WTC11 (cell line): ENCODE measurements at regions not wholly inside any gene's neighbourhood (a gene's known extent, or its start where the extent isn't known, plus 50 kb on each side); places are given as distances from the start of the nearest gene placed in this dataset.

Source experiments
- ATAC-seq: fragments of 200-7000 bp; cut with Tn5 transposase; 2 replicates; pipeline ENCODE4 v1.10.0; 2021; ENCODE audit warnings: mild to moderate bottlenecking, moderate library complexity
- CTCF ChIA-PET: fragments of 300-600 bp; sonication (Branson Sonifier 250); formaldehyde crosslinking; loops from one replicate; lab custom pipeline; 2021; ENCODE audit warnings: antibody characterized with exemption; lab: Charles Lee
- POLR2A ChIA-PET: fragments of 350-600 bp; sonication (Branson Sonifier 250); formaldehyde crosslinking; loops from one replicate; lab custom pipeline; 2021; ENCODE audit warnings: antibody characterized with exemption; lab: Charles Lee
- DNase-seq: peaks from one replicate; pipeline ENCODE4 v3.0.0; 2021; ENCODE audit warnings: low spot score
- H3K27ac Mint-ChIP-seq: 2 replicates; pipeline ENCODE4 v1.8.0; 2021; ENCODE audit warnings: mixed read lengths
- H3K27me3 Mint-ChIP-seq: 2 replicates; pipeline ENCODE4 v1.8.0; 2021; ENCODE audit warnings: low read depth, mild to moderate bottlenecking, moderate library complexity, mixed read lengths
- H3K36me3 Mint-ChIP-seq: 2 replicates; pipeline ENCODE4 v1.8.0; 2021; ENCODE audit warnings: mixed read lengths
- H3K4me1 Mint-ChIP-seq: 2 replicates; pipeline ENCODE4 v1.8.0; 2022; ENCODE audit warnings: mixed read lengths
- H3K4me3 Mint-ChIP-seq: 2 replicates; pipeline ENCODE4 v1.8.0; 2021; ENCODE audit warnings: mild to moderate bottlenecking, moderate library complexity, mixed read lengths
- H3K9me3 Mint-ChIP-seq: 2 replicates; pipeline ENCODE4 v1.8.0; 2021; ENCODE audit warnings: mixed read lengths
- FOXJ3 ChIP-seq: sonication (generic); formaldehyde crosslinking; IDR thresholded peaks from 2 replicates; pipeline ENCODE4 v1.9.0; 2021; ENCODE audit warnings: missing genetic modification reagents, mild to moderate bottlenecking, borderline replicate concordance
- GABPB1 ChIP-seq: sonication (generic); formaldehyde crosslinking; IDR thresholded peaks from 2 replicates; pipeline ENCODE4 v1.8.1; 2023; ENCODE audit warnings: mild to moderate bottlenecking, missing genetic modification reagents
- JUN ChIP-seq: sonication (generic); formaldehyde crosslinking; IDR thresholded peaks from 2 replicates; pipeline ENCODE4 v1.8.0; 2023; ENCODE audit warnings: mild to moderate bottlenecking, missing genetic modification reagents
- MXD4 ChIP-seq: fragments of 250-450 bp; sonication (Bioruptor Pico); IDR thresholded peaks from 2 replicates; pipeline ENCODE4 v1.8.0; 2021; ENCODE audit warnings: mild to moderate bottlenecking, moderate library complexity, borderline replicate concordance
- NR1H2 ChIP-seq: sonication (generic); formaldehyde crosslinking; IDR thresholded peaks from 2 replicates; pipeline ENCODE4 v1.9.0; 2021; ENCODE audit warnings: mild to moderate bottlenecking, moderate library complexity, missing genetic modification reagents
- PRDM15 ChIP-seq: sonication (generic); formaldehyde crosslinking; IDR thresholded peaks from 2 replicates; pipeline ENCODE4 v1.8.0; 2022; ENCODE audit warnings: missing genetic modification reagents
- SMAD3 ChIP-seq: sonication (generic); formaldehyde crosslinking; IDR thresholded peaks from 2 replicates; pipeline ENCODE4 v1.8.0; 2022; ENCODE audit warnings: missing genetic modification reagents, mild to moderate bottlenecking, borderline replicate concordance
- SOX15 ChIP-seq: fragments of 250-450 bp; sonication (Bioruptor Pico); IDR thresholded peaks from 2 replicates; pipeline ENCODE4 v1.9.0; 2021; ENCODE audit warnings: mild to moderate bottlenecking
- ZMAT4 ChIP-seq: fragments of 250-450 bp; sonication (Bioruptor Pico); IDR thresholded peaks from 2 replicates; pipeline ENCODE4 v1.9.0; 2021; ENCODE audit warnings: mild to moderate bottlenecking
- ZNF263 ChIP-seq: sonication (generic); formaldehyde crosslinking; IDR thresholded peaks from 2 replicates; pipeline ENCODE4 v1.8.1; 2022; ENCODE audit warnings: low read depth, mild to moderate bottlenecking, moderate library complexity, missing genetic modification reagents
- ZNF423 ChIP-seq: fragments of 250-450 bp; sonication (Bioruptor Pico); IDR thresholded peaks from 2 replicates; pipeline ENCODE4 v2.1.2; 2022; ENCODE audit warnings: mild to moderate bottlenecking, moderate library complexity
- ZSCAN18 ChIP-seq: fragments of 250-450 bp; sonication (Bioruptor Pico); IDR thresholded peaks from 2 replicates; pipeline ENCODE4 v2.1.2; 2022; ENCODE audit warnings: mild to moderate bottlenecking, moderate library complexity
- TF ChIP-seq, protein P1 (sequence below): sonication (generic); formaldehyde crosslinking; IDR thresholded peaks from 2 replicates; pipeline ENCODE4 v1.8.1; 2022; ENCODE audit warnings: low read depth, missing genetic modification reagents, borderline replicate concordance
- TF ChIP-seq, protein P2 (sequence below): sonication (generic); formaldehyde crosslinking; IDR thresholded peaks from 2 replicates; pipeline ENCODE4 v1.8.0; 2022; ENCODE audit warnings: mild to moderate bottlenecking, missing genetic modification reagents
- TF ChIP-seq, protein P3 (sequence below): fragments of 250-450 bp; sonication (Bioruptor Pico); IDR thresholded peaks from 2 replicates; pipeline ENCODE4 v1.9.0; 2021; ENCODE audit warnings: mild to moderate bottlenecking, borderline replicate concordance
- TF ChIP-seq, protein P4 (sequence below): sonication (generic); formaldehyde crosslinking; IDR thresholded peaks from 2 replicates; pipeline ENCODE4 v1.8.1; 2023; ENCODE audit warnings: mild to moderate bottlenecking, missing genetic modification reagents
- TF ChIP-seq, protein P5 (sequence below): fragments of 250-450 bp; sonication (Bioruptor Pico); conservative IDR thresholded peaks from 2 replicates; pipeline ENCODE4 v1.9.0; 2021; ENCODE audit warnings: mild to moderate bottlenecking

- H3K27me3 Mint-ChIP-seq, result peaks cover 5% of the 10 kb centered on the region; the same call in 1 of the 2 replicates
- TF ChIP-seq, protein P1, sequence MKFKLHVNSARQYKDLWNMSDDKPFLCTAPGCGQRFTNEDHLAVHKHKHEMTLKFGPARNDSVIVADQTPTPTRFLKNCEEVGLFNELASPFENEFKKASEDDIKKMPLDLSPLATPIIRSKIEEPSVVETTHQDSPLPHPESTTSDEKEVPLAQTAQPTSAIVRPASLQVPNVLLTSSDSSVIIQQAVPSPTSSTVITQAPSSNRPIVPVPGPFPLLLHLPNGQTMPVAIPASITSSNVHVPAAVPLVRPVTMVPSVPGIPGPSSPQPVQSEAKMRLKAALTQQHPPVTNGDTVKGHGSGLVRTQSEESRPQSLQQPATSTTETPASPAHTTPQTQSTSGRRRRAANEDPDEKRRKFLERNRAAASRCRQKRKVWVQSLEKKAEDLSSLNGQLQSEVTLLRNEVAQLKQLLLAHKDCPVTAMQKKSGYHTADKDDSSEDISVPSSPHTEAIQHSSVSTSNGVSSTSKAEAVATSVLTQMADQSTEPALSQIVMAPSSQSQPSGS (CRISPR knock-in tag), result no peak
- TF ChIP-seq, protein P2, sequence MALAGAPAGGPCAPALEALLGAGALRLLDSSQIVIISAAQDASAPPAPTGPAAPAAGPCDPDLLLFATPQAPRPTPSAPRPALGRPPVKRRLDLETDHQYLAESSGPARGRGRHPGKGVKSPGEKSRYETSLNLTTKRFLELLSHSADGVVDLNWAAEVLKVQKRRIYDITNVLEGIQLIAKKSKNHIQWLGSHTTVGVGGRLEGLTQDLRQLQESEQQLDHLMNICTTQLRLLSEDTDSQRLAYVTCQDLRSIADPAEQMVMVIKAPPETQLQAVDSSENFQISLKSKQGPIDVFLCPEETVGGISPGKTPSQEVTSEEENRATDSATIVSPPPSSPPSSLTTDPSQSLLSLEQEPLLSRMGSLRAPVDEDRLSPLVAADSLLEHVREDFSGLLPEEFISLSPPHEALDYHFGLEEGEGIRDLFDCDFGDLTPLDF (CRISPR knock-in tag), result no peak
- TF ChIP-seq, protein P3, sequence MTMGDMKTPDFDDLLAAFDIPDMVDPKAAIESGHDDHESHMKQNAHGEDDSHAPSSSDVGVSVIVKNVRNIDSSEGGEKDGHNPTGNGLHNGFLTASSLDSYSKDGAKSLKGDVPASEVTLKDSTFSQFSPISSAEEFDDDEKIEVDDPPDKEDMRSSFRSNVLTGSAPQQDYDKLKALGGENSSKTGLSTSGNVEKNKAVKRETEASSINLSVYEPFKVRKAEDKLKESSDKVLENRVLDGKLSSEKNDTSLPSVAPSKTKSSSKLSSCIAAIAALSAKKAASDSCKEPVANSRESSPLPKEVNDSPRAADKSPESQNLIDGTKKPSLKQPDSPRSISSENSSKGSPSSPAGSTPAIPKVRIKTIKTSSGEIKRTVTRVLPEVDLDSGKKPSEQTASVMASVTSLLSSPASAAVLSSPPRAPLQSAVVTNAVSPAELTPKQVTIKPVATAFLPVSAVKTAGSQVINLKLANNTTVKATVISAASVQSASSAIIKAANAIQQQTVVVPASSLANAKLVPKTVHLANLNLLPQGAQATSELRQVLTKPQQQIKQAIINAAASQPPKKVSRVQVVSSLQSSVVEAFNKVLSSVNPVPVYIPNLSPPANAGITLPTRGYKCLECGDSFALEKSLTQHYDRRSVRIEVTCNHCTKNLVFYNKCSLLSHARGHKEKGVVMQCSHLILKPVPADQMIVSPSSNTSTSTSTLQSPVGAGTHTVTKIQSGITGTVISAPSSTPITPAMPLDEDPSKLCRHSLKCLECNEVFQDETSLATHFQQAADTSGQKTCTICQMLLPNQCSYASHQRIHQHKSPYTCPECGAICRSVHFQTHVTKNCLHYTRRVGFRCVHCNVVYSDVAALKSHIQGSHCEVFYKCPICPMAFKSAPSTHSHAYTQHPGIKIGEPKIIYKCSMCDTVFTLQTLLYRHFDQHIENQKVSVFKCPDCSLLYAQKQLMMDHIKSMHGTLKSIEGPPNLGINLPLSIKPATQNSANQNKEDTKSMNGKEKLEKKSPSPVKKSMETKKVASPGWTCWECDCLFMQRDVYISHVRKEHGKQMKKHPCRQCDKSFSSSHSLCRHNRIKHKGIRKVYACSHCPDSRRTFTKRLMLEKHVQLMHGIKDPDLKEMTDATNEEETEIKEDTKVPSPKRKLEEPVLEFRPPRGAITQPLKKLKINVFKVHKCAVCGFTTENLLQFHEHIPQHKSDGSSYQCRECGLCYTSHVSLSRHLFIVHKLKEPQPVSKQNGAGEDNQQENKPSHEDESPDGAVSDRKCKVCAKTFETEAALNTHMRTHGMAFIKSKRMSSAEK (CRISPR knock-in tag), result no peak
- TF ChIP-seq ZNF423 (CRISPR knock-in tag) (no peak), SMAD3 (CRISPR knock-in tag) (no peak), ZSCAN18 (CRISPR knock-in tag) (no peak)
- H3K9me3 Mint-ChIP-seq, result peaks cover 6% of the 10 kb centered on the region
- no peak overlapping the region for H3K4me3 Mint-ChIP-seq
- no peak for ATAC-seq
- H3K36me3 Mint-ChIP-seq, result peaks cover 8% of the 10 kb centered on the region
- DNase-seq, result no peak
- ChIA-PET CTCF (no interaction called here), POLR2A (no interaction called here)
- peaks cover 31% of the 10 kb centered on the region for H3K4me1 Mint-ChIP-seq
- no peak overlapping the region for H3K27ac Mint-ChIP-seq
These were observed 217.7 kb downstream of the BCAS1 start for GRCh38 chr20:53852691-53853090.

DNA sequence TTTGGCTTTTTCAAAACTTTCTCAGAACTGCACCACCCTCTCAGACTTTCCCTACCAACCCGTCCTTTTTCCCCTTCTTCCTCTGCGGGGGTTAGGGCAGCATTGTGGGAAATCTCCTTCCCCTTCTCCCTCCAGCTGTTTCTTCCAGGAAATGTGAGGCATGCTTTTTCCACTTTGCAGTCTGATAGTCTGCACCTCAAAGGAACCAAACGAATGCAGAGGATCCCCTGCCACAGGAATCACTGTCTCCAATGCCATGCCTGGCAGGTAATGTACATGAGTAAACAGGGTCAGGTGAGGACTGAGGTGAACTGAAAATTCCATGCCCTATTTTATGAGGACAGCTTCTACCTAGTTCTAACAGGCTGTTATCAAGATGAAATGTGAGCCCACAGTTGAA lies 218.4 kb downstream of the BCAS1 start:
- H3K27ac Mint-ChIP-seq, result peak overlapping the region; percentile 69; the same call in 1 of the 2 replicates
- peaks cover 5% of the 10 kb centered on the region; the same call in 1 of the 2 replicates for H3K27me3 Mint-ChIP-seq
- ChIA-PET CTCF (no interaction called here), POLR2A (no interaction called here)
- peaks cover 8% of the 10 kb centered on the region for H3K36me3 Mint-ChIP-seq
- H3K4me1 Mint-ChIP-seq, result peaks cover 31% of the 10 kb centered on the region
- DNase-seq, result no peak
- H3K4me3 Mint-ChIP-seq, result no peak overlapping the region
- no peak for ATAC-seq
- H3K9me3 Mint-ChIP-seq, result peaks cover 6% of the 10 kb centered on the region
- TF ChIP-seq SOX15 (no peak), MXD4 (CRISPR knock-in tag) (no peak), PRDM15 (CRISPR knock-in tag) (no peak), ZNF263 (CRISPR knock-in tag) (no peak), JUN (no peak), GABPB1 (no peak), FOXJ3 (no peak), ZMAT4 (CRISPR knock-in tag) (no peak), NR1H2 (CRISPR knock-in tag) (no peak)
- TF ChIP-seq, protein P2 (CRISPR knock-in tag), result no peak
- TF ChIP-seq, protein P4, sequence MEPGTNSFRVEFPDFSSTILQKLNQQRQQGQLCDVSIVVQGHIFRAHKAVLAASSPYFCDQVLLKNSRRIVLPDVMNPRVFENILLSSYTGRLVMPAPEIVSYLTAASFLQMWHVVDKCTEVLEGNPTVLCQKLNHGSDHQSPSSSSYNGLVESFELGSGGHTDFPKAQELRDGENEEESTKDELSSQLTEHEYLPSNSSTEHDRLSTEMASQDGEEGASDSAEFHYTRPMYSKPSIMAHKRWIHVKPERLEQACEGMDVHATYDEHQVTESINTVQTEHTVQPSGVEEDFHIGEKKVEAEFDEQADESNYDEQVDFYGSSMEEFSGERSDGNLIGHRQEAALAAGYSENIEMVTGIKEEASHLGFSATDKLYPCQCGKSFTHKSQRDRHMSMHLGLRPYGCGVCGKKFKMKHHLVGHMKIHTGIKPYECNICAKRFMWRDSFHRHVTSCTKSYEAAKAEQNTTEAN (CRISPR knock-in tag), result no peak
- TF ChIP-seq, protein P5, sequence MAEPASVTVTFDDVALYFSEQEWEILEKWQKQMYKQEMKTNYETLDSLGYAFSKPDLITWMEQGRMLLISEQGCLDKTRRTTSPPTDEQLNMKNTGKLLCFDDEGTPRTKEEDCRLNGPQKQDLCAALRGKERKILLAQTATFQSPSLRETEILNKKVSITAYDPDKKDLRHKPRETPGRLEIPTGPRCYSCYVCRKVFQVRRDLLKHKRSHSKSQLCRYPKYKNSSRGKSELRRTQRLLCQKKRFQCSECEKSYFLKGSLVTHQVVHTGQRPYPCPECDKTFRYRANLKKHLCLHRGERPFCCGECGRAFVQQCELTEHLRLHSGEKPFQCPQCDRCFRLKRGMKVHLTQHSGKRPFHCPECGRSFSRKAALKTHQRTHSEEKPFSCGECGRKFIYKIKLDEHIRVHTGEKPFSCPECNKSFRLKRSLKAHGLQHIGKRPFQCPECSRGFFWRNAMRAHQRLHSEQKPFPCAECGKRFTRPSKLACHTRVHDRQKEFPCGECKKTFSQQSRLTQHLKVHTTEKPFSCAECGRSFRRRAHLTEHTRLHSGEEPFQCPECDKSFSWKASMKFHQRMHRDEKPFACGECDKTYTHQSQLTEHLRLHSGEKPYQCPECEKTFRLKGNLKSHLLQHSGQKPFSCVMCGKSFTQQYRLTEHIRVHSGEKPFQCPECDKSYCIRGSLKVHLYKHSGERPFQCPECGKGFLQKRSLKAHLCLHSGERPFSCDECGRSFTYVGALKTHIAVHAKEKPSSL (CRISPR knock-in tag), result no peak
